Nephron progenitor cell (in vitro differentiated cells): ENCODE measurements at regions not wholly inside any gene's neighbourhood (a gene's known extent, or its start where the extent isn't known, plus 50 kb on each side); places are given as distances from the start of the nearest gene placed in this dataset.

Experiments used
- DNase-seq: peaks from one replicate; pipeline ENCODE4 v3.0.0; 2021
- H3K27ac Mint-ChIP-seq: 2 replicates; pipeline ENCODE4 v1.8.0; 2021; ENCODE audit warnings: mild to moderate bottlenecking, moderate library complexity, mixed read lengths
- H3K27me3 Mint-ChIP-seq: 2 replicates; pipeline ENCODE4 v1.8.0; 2021; ENCODE audit warnings: mild to moderate bottlenecking, low read depth, mixed read lengths; ENCODE audit not compliant: poor library complexity
- H3K36me3 Mint-ChIP-seq: 2 replicates; pipeline ENCODE4 v1.8.0; 2021; ENCODE audit warnings: low read depth, mixed read lengths
- H3K4me1 Mint-ChIP-seq: 2 replicates; pipeline ENCODE4 v1.8.0; 2021; ENCODE audit warnings: mixed read lengths
- H3K4me3 Mint-ChIP-seq: 2 replicates; pipeline ENCODE4 v1.8.0; 2021; ENCODE audit warnings: mild to moderate bottlenecking, moderate library complexity, mixed read lengths
- H3K9me3 Mint-ChIP-seq: 2 replicates; pipeline ENCODE4 v1.8.0; 2021; ENCODE audit warnings: mild to moderate bottlenecking, moderate library complexity, mixed read lengths
- CTCF ChIP-seq: fragments of 200-600 bp; sonication (generic); IDR thresholded peaks from 2 replicates; pipeline ENCODE4 v1.5.0; 2021; ENCODE audit warnings: antibody characterized with exemption

- Mint-ChIP-seq H3K9me3 (no peaks in the 10 kb centered on the region), H3K4me1 (peaks cover under 1% of the 10 kb centered on the region), H3K27me3 (peaks cover 8% of the 10 kb centered on the region), H3K27ac (no peak overlapping the region), H3K4me3 (no peak overlapping the region), H3K36me3 (no peaks in the 10 kb centered on the region)
- no peak for DNase-seq
- no peak for TF ChIP-seq CTCF
Observed at GRCh38 chr1:208410409-208410808, 166.2 kb upstream of the PLXNA2 start.

- H3K36me3 Mint-ChIP-seq, result no peaks in the 10 kb centered on the region
- no peak overlapping the region for H3K4me3 Mint-ChIP-seq
- no peaks in the 10 kb centered on the region for H3K4me1 Mint-ChIP-seq
- H3K27ac Mint-ChIP-seq, result no peak overlapping the region
- no peak for DNase-seq
- no peaks in the 10 kb centered on the region for H3K9me3 Mint-ChIP-seq
- peaks cover 4% of the 10 kb centered on the region for H3K27me3 Mint-ChIP-seq
- TF ChIP-seq CTCF, result no peak
Observed at GRCh38 chr1:208413006-208413405, 168.8 kb upstream of the PLXNA2 start.

DNA sequence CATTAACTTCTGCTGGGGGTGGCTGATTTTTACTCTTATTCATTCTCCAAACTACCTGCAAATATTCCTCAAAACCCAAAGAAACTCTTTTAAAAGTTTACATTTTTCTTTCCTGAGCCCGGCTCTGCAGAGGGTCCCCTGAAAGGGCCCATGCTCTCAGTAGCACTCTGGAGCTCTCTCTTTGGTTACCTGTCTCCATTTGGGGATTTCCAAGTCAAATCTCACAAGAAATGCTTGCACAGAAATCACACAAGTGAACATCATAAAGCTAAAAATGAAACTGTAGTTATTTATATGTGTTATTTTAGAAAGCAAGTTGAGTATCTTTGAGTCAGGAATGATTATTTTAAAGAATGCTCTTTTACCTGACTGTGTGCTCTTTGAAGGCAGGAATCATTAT, 174.5 kb upstream of the PLXNA2 start:
- peaks cover 2% of the 10 kb centered on the region for H3K27me3 Mint-ChIP-seq
- no peaks in the 10 kb centered on the region for H3K36me3 Mint-ChIP-seq
- H3K27ac Mint-ChIP-seq, result no peak overlapping the region
- no peaks in the 10 kb centered on the region for H3K9me3 Mint-ChIP-seq
- H3K4me1 Mint-ChIP-seq, result peaks cover 28% of the 10 kb centered on the region
- no peak for TF ChIP-seq CTCF
- H3K4me3 Mint-ChIP-seq, result no peak overlapping the region
- DNase-seq, result no peak

DNA sequence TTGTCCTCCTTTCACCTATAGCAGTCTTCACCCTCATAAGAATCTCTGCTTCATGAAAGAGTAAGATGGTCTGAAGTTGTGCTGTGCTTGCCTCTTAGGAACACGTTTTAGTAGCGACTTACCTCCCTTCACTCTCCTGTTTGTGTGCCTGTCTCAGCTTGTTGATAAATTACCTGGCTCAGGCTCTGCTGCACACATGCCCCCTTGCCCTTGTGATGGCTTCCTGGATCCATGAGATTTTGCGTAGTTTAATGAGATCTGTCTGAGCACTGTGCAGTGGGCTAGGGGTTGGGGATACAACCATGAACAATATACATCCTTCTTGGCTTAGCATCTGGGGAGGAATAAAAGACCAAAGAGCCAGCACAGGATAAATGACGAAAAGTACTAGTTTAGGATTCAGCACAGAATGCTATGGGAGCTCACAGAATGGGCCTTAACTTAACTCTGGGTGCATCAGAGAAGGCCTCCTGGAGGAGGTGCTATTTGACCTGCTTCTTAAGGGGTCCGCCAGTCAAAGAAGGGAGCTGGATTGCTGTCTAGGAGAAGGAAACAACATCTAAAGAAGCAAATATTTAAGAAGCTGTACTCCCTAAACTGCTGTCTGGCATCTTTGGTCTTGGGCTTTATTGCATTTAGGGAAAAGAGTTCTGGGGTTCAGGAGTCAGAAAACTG, 175.7 kb upstream of the PLXNA2 start:
- Mint-ChIP-seq H3K27ac (peak overlapping the region; percentile 10), H3K4me3 (no peak overlapping the region), H3K36me3 (no peaks in the 10 kb centered on the region), H3K9me3 (peaks cover 5% of the 10 kb centered on the region), H3K27me3 (peaks cover 2% of the 10 kb centered on the region), H3K4me1 (peaks cover 28% of the 10 kb centered on the region)
- no peak for DNase-seq
- TF ChIP-seq CTCF, result no peak

DNA sequence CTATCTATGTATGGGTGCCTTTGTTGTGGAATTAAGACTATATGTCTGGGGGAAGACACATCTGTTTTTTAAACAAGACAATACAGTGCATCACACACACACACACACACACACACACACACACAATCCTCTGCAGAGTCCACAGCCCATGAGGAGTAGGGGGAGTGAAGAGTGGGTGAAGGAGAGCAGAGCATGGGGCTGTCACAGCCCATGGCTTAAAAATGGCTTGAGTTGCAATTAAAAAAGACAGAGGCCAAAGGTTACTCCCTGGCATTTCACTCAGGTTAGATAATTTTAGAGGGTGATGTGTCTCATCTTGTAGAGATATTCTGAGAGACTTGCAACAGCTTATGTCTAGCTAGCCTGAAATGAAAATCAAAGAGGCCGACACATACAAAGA, 176.5 kb upstream of the PLXNA2 start:
- H3K36me3 Mint-ChIP-seq, result no peaks in the 10 kb centered on the region
- no peak for TF ChIP-seq CTCF
- peak overlapping the region; percentile 29 for H3K27ac Mint-ChIP-seq
- H3K4me1 Mint-ChIP-seq, result peaks cover 28% of the 10 kb centered on the region
- H3K9me3 Mint-ChIP-seq, result peaks cover 5% of the 10 kb centered on the region
- DNase-seq, result no peak
- peaks cover 2% of the 10 kb centered on the region for H3K27me3 Mint-ChIP-seq
- no peak overlapping the region for H3K4me3 Mint-ChIP-seq

DNA sequence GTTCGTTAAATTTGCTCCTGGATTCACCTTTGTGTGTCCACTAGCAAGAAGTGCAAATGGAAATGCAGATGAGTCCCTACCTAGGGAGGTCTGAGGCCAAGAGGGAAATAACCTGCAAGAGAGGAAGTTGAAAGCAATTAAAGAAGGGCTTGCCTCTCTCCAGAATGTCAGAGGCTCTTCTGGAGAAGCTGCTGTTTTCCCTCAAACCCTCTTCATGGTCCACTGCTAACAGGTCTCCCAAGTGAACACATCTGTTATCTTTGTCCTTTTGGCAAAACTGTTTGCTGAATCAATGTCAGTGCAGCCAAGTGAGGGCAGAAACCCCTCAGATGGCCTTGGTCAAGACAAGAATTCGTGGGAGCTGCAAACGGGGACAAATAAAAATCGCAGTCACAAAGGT, 177.3 kb upstream of the PLXNA2 start:
- Mint-ChIP-seq H3K27me3 (peaks cover 2% of the 10 kb centered on the region), H3K36me3 (no peaks in the 10 kb centered on the region), H3K27ac (no peak overlapping the region), H3K9me3 (peaks cover 5% of the 10 kb centered on the region), H3K4me3 (no peak overlapping the region), H3K4me1 (peaks cover 28% of the 10 kb centered on the region)
- DNase-seq, result no peak
- no peak for TF ChIP-seq CTCF
